HepG2 (cell line): ENCODE measurements at regions not wholly inside any gene's neighbourhood (a gene's known extent, or its start where the extent isn't known, plus 50 kb on each side); places are given as distances from the start of the nearest gene placed in this dataset.

ENCODE experiments used
- ARNT ChIP-seq: fragments of 450-650 bp; IDR thresholded peaks from 2 replicates; pipeline ENCODE4 v1.6.1; 2017
- ASH2L ChIP-seq: fragments of 300-600, 200-600 bp; sonication (generic); IDR thresholded peaks from 2 replicates; pipeline ENCODE4 v1.7.0; 2017; ENCODE audit warnings: low read depth, mild to moderate bottlenecking, moderate library complexity, mixed read lengths, low read length; ENCODE audit not compliant: insufficient read length
- CREM ChIP-seq, 2 experiments: sonication (generic) in 1 of 2; formaldehyde crosslinking in 1 of 2; IDR thresholded peaks; 2 replicates each; pipeline versions ENCODE4 v1.4.0 to v1.6.1; 2016 to 2020; ENCODE audit warnings: antibody characterized with exemption in 1 of 2, mild to moderate bottlenecking in 1 of 2, missing genetic modification reagents in 1 of 2
- MED8 ChIP-seq: sonication (generic); formaldehyde crosslinking; IDR thresholded peaks from 2 replicates; pipeline ENCODE4 v1.8.1; 2023; ENCODE audit warnings: mild to moderate bottlenecking, missing genetic modification reagents; ENCODE audit not compliant: insufficient replicate concordance
- NFE2L2 ChIP-seq: fragments of 150-350 bp; IDR thresholded peaks from 2 replicates; pipeline ENCODE4 v1.6.1; 2014; ENCODE audit warnings: low read length
- SOX5 ChIP-seq: IDR thresholded peaks from 2 replicates; pipeline ENCODE4 v1.6.1; 2016; ENCODE audit warnings: borderline replicate concordance
- TBX2 ChIP-seq: sonication (generic); formaldehyde crosslinking; IDR thresholded peaks from 2 replicates; pipeline ENCODE4 v1.5.0; 2020; ENCODE audit warnings: missing genetic modification reagents, mild to moderate bottlenecking, borderline replicate concordance
- ZBTB3 ChIP-seq: sonication (generic); formaldehyde crosslinking; IDR thresholded peaks from 2 replicates; pipeline ENCODE4 v1.4.0; 2020; ENCODE audit warnings: low read depth, mild to moderate bottlenecking, moderate library complexity, missing genetic modification reagents, borderline replicate concordance
- ZNF3 ChIP-seq: IDR thresholded peaks from 2 replicates; pipeline ENCODE4 v1.7.0; 2017; ENCODE audit warnings: inconsistent platforms
- ZNF431 ChIP-seq: sonication (generic); formaldehyde crosslinking; IDR thresholded peaks from 2 replicates; pipeline ENCODE4 v1.9.0; 2022; ENCODE audit warnings: missing genetic modification reagents, low read depth, mild to moderate bottlenecking, borderline replicate concordance
- ZNF460 ChIP-seq: sonication (generic); formaldehyde crosslinking; IDR thresholded peaks from 2 replicates; pipeline ENCODE4 v1.5.1; 2020; ENCODE audit warnings: missing genetic modification reagents, mild to moderate bottlenecking, borderline replicate concordance
- ZNF747 ChIP-seq: sonication (generic); formaldehyde crosslinking; IDR thresholded peaks from 2 replicates; pipeline ENCODE4 v1.8.1; 2023; ENCODE audit warnings: missing genetic modification reagents, mild to moderate bottlenecking, borderline replicate concordance
- TF ChIP-seq, protein P1 (sequence below): sonication (generic); formaldehyde crosslinking; IDR thresholded peaks from 2 replicates; pipeline ENCODE4 v1.4.0; 2020; ENCODE audit warnings: missing genetic modification reagents
- TF ChIP-seq, protein P2 (sequence below): IDR thresholded peaks from 2 replicates; pipeline ENCODE4 v1.6.1; 2016; ENCODE audit warnings: low read depth, control low read depth
- TF ChIP-seq, protein P3 (sequence below): sonication (generic); formaldehyde crosslinking; IDR thresholded peaks from 2 replicates; pipeline ENCODE4 v1.5.0; 2020; ENCODE audit warnings: mild to moderate bottlenecking, low read depth, missing genetic modification reagents, borderline replicate concordance
- TF ChIP-seq, protein P4 (sequence below): sonication (generic); formaldehyde crosslinking; IDR thresholded peaks from 2 replicates; pipeline ENCODE4 v1.5.0; 2020; ENCODE audit warnings: missing genetic modification reagents, mild to moderate bottlenecking, borderline replicate concordance
- TF ChIP-seq, protein P5 (sequence below): sonication (generic); formaldehyde crosslinking; IDR thresholded peaks from 2 replicates; pipeline ENCODE4 v1.5.1; 2020; ENCODE audit warnings: missing genetic modification reagents, mild to moderate bottlenecking, borderline replicate concordance
- TF ChIP-seq, protein P6 (sequence below): sonication (generic); formaldehyde crosslinking; IDR thresholded peaks from 2 replicates; pipeline ENCODE4 v1.4.0; 2020; ENCODE audit warnings: mild to moderate bottlenecking, missing genetic modification reagents

DNA sequence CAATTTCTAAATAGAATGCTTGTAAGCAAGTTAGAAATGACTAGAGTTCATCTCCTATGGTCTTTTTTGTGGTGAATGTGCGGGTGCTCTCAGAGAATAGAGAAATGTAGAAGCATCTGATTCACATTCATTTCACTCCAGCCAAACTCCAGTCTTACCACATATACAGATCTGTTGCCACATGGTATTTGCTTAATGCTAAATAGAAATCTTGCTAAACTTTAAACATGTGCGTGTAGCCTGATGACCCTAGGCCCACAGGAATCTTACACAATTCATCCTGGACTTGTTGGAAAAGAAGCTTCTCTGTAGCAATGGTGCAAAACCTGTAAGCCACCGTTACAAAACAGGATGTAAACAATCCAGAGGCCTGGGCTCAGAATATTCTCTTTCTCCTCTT, 135.2 kb downstream of the PCSK1 start (continued):
- TF ChIP-seq, protein P1, sequence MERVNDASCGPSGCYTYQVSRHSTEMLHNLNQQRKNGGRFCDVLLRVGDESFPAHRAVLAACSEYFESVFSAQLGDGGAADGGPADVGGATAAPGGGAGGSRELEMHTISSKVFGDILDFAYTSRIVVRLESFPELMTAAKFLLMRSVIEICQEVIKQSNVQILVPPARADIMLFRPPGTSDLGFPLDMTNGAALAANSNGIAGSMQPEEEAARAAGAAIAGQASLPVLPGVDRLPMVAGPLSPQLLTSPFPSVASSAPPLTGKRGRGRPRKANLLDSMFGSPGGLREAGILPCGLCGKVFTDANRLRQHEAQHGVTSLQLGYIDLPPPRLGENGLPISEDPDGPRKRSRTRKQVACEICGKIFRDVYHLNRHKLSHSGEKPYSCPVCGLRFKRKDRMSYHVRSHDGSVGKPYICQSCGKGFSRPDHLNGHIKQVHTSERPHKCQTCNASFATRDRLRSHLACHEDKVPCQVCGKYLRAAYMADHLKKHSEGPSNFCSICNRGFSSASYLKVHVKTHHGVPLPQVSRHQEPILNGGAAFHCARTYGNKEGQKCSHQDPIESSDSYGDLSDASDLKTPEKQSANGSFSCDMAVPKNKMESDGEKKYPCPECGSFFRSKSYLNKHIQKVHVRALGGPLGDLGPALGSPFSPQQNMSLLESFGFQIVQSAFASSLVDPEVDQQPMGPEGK (CRISPR knock-in tag): peak; percentile 51
- TF ChIP-seq, protein P2, sequence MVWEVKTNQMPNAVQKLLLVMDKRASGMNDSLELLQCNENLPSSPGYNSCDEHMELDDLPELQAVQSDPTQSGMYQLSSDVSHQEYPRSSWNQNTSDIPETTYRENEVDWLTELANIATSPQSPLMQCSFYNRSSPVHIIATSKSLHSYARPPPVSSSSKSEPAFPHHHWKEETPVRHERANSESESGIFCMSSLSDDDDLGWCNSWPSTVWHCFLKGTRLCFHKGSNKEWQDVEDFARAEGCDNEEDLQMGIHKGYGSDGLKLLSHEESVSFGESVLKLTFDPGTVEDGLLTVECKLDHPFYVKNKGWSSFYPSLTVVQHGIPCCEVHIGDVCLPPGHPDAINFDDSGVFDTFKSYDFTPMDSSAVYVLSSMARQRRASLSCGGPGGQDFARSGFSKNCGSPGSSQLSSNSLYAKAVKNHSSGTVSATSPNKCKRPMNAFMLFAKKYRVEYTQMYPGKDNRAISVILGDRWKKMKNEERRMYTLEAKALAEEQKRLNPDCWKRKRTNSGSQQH (CRISPR knock-in tag): peak; percentile 64; the same call in 1 of the 2 replicates
- TF ChIP-seq ZNF747 (CRISPR knock-in tag) (no peak), ASH2L (peak; percentile 46), ZNF3 (CRISPR knock-in tag) (0 out of 2 replicates have a peak, but pooled peaks have one; percentile 46), MED8 (CRISPR knock-in tag) (peak; percentile 92), ZBTB3 (CRISPR knock-in tag) (no peak), ARNT (no peak), NFE2L2 (no peak), TBX2 (peak; percentile 88), CREM (IDR thresholded peaks at IDR 0.05) (peak; percentile 84), CREM (CRISPR knock-in tag; IDR thresholded peaks at IDR 0.05) (no peak), ZNF460 (CRISPR knock-in tag) (no peak; the same call in 1 of the 2 replicates), SOX5 (peak; percentile 93), ZNF431 (CRISPR knock-in tag) (no peak)
- TF ChIP-seq, protein P3, sequence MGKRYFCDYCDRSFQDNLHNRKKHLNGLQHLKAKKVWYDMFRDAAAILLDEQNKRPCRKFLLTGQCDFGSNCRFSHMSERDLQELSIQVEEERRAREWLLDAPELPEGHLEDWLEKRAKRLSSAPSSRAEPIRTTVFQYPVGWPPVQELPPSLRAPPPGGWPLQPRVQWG: no peak
- TF ChIP-seq, protein P4, sequence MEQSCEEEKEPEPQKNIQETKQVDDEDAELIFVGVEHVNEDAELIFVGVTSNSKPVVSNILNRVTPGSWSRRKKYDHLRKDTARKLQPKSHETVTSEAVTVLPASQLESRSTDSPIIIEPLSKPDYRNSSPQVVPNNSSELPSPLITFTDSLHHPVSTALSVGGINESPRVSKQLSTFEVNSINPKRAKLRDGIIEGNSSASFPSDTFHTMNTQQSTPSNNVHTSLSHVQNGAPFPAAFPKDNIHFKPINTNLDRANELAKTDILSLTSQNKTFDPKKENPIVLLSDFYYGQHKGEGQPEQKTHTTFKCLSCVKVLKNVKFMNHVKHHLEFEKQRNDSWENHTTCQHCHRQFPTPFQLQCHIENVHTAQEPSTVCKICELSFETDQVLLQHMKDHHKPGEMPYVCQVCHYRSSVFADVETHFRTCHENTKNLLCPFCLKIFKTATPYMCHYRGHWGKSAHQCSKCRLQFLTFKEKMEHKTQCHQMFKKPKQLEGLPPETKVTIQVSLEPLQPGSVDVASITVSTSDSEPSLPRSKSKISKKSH (CRISPR knock-in tag): no peak
- TF ChIP-seq, protein P5, sequence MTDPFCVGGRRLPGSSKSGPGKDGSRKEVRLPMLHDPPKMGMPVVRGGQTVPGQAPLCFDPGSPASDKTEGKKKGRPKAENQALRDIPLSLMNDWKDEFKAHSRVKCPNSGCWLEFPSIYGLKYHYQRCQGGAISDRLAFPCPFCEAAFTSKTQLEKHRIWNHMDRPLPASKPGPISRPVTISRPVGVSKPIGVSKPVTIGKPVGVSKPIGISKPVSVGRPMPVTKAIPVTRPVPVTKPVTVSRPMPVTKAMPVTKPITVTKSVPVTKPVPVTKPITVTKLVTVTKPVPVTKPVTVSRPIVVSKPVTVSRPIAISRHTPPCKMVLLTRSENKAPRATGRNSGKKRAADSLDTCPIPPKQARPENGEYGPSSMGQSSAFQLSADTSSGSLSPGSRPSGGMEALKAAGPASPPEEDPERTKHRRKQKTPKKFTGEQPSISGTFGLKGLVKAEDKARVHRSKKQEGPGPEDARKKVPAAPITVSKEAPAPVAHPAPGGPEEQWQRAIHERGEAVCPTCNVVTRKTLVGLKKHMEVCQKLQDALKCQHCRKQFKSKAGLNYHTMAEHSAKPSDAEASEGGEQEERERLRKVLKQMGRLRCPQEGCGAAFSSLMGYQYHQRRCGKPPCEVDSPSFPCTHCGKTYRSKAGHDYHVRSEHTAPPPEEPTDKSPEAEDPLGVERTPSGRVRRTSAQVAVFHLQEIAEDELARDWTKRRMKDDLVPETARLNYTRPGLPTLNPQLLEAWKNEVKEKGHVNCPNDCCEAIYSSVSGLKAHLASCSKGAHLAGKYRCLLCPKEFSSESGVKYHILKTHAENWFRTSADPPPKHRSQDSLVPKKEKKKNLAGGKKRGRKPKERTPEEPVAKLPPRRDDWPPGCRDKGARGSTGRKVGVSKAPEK: no peak
- TF ChIP-seq, protein P6, sequence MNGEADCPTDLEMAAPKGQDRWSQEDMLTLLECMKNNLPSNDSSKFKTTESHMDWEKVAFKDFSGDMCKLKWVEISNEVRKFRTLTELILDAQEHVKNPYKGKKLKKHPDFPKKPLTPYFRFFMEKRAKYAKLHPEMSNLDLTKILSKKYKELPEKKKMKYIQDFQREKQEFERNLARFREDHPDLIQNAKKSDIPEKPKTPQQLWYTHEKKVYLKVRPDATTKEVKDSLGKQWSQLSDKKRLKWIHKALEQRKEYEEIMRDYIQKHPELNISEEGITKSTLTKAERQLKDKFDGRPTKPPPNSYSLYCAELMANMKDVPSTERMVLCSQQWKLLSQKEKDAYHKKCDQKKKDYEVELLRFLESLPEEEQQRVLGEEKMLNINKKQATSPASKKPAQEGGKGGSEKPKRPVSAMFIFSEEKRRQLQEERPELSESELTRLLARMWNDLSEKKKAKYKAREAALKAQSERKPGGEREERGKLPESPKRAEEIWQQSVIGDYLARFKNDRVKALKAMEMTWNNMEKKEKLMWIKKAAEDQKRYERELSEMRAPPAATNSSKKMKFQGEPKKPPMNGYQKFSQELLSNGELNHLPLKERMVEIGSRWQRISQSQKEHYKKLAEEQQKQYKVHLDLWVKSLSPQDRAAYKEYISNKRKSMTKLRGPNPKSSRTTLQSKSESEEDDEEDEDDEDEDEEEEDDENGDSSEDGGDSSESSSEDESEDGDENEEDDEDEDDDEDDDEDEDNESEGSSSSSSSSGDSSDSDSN (CRISPR knock-in tag): 0 out of 2 replicates have a peak, but pooled peaks have one; percentile 26
